Stomach (tissue), 4 donors: ENCODE measurements at regions not wholly inside any gene's neighbourhood (a gene's known extent, or its start where the extent isn't known, plus 50 kb on each side); places are given as distances from the start of the nearest gene placed in this dataset.

Experiments
- EP300 ChIP-seq: sonication (generic); formaldehyde crosslinking; IDR thresholded peaks from one replicate; pipeline ENCODE4 v1.6.1; 2017; ENCODE audit warnings: antibody characterized with exemption
- POLR2A ChIP-seq, 4 donors: fragments of 450-650 bp; IDR thresholded peaks; one replicate each; pipeline ENCODE4 v1.6.1; 2016; ENCODE audit warnings: antibody characterized with exemption in 4 of 4, control low read depth in 2 of 4, mild to moderate bottlenecking in 1 of 4, moderate library complexity in 1 of 4
- POLR2AphosphoS5 ChIP-seq, 3 donors: sonication (generic); formaldehyde crosslinking; IDR thresholded peaks; one replicate each; pipeline ENCODE4 v1.6.1; 2016; ENCODE audit warnings: antibody characterized with exemption in 3 of 3
- TF ChIP-seq, protein P1 (sequence below), 7 experiments: fragments of 450-650 bp in 4 of 7; fragments of 200-600 bp in 3 of 7; sonication (generic) in 3 of 7; IDR thresholded peaks; one replicate each; pipeline ENCODE4 v1.5.1; 2016 to 2019; ENCODE audit warnings: antibody characterized with exemption in 7 of 7, control low read depth in 2 of 7, mild to moderate bottlenecking in 1 of 7

DNA sequence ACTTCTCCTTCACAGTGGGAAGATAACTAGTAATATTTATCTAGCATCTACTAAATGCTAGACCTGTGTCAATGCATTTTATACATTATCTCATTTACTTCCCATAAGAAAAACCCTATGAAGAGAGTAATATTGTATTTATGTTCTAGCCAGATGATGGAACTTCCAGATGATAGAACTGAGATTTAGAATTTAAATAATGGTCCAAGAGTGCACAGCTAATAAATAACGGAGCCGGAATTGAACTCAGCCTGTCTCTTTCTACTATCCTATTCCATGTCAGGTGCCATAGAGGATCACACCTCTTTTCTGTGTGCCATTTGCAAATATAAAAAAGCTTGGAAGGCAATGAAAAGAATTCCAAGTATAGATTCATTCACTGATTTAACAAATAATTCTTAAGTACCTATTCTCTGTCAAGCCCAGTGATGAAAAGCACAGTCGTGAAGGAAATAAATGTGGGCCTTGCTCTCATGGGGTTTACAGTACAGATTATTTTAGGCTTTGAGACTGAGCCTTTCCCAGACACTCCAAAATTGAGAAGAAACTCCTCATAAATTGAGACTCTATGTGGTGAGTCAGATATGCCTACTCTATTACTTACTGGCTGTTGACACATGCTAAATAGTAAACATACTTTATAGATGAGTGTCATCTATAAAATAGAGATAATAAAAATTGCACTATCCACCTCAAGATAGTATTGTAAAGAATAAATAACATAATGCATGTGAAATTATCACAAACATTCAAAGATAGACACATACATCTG is 378.0 kb upstream of the PRMT6 start:
- TF ChIP-seq, protein P1, sequence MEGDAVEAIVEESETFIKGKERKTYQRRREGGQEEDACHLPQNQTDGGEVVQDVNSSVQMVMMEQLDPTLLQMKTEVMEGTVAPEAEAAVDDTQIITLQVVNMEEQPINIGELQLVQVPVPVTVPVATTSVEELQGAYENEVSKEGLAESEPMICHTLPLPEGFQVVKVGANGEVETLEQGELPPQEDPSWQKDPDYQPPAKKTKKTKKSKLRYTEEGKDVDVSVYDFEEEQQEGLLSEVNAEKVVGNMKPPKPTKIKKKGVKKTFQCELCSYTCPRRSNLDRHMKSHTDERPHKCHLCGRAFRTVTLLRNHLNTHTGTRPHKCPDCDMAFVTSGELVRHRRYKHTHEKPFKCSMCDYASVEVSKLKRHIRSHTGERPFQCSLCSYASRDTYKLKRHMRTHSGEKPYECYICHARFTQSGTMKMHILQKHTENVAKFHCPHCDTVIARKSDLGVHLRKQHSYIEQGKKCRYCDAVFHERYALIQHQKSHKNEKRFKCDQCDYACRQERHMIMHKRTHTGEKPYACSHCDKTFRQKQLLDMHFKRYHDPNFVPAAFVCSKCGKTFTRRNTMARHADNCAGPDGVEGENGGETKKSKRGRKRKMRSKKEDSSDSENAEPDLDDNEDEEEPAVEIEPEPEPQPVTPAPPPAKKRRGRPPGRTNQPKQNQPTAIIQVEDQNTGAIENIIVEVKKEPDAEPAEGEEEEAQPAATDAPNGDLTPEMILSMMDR (IDR thresholded peaks at IDR 0.05), result no peak
- TF ChIP-seq POLR2AphosphoS5 (IDR thresholded peaks at IDR 0.05) (no peak), POLR2A (IDR thresholded peaks at IDR 0.05) (no peak), EP300 (no peak)
